Stimulated activated CD4-positive, alpha-beta T cell treated with anti-CD3 and anti-CD28 coated beads, Interleukin-2, amount 100 ng/mL, for 48 hours (primary cell): ENCODE measurements at regions not wholly inside any gene's neighbourhood (a gene's known extent, or its start where the extent isn't known, plus 50 kb on each side); places are given as distances from the start of the nearest gene placed in this dataset.
"Not testable (repeated sequence)": the region's sequence is repeated elsewhere in the genome, so short reads cannot be mapped to it uniquely, and the experiment has no call there.

ENCODE experiments used
- DNase-seq, 2 donors: peaks; one replicate each; pipeline ENCODE4 v3.0.0-alpha.2; 2020

DNA sequence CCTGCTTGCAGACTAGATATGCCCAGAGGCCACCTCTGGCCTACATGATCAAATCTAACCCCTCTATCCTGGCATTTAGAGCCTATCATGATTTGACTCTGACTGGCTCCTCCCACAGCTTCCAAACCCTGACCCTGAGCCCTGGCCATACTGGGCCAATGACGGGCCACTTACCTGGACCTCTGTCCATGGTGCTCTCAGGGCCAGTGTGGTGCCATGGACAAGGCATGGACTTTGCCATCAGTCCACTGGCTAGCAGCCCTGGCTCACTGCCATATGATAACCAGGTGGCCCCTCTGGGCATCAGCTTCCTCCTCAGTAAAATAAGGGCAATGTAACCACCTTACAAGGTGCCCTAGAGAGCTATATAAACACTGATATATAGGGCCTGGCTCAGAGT lies 713.4 kb downstream of the PTPRU start:
- no peak for DNase-seq

DNA sequence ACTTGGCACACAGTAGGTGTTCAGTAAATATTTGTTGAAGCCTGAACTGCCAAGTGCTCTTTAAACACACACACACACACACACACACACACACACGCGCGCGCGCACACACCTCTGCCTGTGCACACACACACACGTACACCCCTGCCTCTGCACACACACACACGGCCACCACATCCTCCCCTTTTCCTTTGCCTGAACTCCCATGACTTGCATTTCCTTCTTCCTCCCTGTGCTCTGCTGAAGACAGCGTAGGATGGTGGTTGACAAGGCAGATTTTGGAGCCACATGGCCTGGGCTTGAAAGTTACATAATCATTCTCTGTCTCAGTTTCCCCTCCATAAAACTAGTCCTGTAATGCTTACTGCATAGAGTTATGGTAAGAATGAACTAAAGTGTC lies 712.3 kb downstream of the PTPRU start:
- DNase-seq = no peak

GRCh38 chr1:29946057-29946456 lies 709.7 kb downstream of the PTPRU start:
- DNase-seq = no peak

GRCh38 chr1:29945426-29945825 lies 709.1 kb downstream of the PTPRU start:
- no peak for DNase-seq

- no peak for DNase-seq
These were observed 708.1 kb downstream of the PTPRU start for GRCh38 chr1:29944253-29944905.

GRCh38 chr1:29943034-29943433 lies 706.7 kb downstream of the PTPRU start:
- DNase-seq = no peak

- DNase-seq = no peak
These were observed 702.8 kb downstream of the PTPRU start for GRCh38 chr1:29939079-29939478.

DNA sequence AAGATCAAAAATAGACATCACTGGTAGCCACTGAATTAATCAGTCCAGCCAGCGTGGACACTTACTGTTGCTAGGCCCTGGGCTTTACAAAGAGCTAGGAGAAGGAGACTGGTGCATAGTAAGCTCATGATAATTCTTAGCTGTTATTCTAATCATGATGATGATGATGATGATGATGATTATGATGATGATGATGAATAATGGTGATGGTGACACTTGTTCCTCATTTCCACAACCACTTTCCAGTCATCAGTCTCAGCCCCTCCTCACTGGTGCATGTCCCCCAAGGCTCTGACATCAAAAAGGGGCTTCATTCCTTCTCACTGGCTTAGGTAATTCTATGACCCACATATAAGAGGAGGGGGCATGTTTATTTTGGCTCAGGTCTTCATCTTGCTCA lies 701.0 kb downstream of the PTPRU start:
- no peak for DNase-seq

- no peak for DNase-seq
These were observed 699.8 kb downstream of the PTPRU start for GRCh38 chr1:29936031-29936544.

- DNase-seq = no peak
These were observed 698.0 kb downstream of the PTPRU start for GRCh38 chr1:29934255-29934772.

DNA sequence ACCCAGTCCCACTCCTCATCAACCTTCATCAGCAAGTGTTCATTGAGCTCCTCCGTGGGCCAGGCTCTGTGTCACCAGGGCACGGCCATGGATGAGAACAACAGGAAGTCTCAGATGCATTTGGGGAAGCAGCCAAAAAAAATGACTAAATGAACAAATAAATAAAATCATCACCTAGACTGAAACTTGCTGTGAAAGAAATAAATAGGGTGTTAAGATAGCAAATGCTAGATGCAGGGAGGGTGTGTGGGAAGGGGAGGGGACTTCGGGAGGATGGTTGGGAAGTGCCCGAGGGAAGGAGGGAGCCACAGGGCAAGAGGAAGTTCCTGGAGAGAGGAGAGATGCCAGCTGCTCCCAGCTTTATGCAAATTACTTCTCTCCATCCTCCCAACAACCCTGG lies 696.7 kb downstream of the PTPRU start:
- DNase-seq = no peak

DNA sequence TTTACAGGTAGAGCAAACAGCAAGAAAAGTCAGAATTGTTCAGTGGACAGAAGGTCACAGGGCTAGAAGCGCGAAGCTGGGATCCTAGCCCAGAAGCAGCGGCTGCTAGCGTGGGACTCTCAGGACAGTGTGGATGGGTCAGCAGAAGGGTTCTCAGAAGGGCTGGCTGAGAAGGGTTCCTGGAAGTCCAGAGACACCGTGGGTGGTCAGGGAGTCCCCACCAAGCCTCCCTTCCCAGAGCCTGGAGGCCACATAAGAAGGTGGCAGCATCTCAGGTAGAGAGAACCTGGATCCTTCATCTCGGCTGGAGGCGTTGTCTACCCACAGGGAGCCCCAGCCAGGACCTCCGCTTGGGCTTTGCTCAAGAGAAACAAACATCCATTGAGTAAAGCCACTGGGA lies 696.3 kb downstream of the PTPRU start:
- no peak for DNase-seq

DNA sequence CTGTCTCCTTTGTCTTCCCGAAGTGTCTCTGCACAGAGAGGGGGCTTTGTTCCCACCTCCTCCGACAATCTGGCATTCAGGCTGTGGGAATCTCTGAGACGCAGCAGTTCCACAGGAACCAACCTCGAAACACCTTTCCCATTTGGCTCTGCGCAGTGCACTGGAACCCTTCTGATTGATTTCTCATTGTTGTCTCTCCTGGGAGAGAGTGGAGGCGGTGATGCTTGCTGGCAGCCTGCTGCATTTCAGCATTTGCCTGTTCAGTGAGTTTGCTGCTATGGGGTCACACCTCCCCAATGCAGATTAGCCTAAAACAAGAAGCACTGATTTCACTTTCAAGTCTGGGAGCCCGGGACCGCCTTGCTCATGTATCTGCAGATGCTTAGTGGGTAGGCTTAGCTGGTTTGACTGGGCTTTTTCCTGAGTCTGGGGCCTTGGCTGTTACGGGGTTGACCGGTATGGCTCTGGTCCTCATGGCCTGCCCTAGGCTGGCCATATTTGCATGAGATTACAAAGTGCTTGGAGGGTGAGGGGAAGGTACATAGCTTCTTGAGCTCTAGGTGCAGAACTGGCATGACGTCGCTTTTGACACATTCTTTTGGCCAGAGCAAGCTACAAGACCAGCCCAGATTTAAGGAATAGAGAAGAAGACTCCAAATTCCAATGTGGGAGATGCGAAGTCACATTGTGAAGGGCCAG lies 695.3 kb downstream of the PTPRU start:
- DNase-seq = no peak

DNA sequence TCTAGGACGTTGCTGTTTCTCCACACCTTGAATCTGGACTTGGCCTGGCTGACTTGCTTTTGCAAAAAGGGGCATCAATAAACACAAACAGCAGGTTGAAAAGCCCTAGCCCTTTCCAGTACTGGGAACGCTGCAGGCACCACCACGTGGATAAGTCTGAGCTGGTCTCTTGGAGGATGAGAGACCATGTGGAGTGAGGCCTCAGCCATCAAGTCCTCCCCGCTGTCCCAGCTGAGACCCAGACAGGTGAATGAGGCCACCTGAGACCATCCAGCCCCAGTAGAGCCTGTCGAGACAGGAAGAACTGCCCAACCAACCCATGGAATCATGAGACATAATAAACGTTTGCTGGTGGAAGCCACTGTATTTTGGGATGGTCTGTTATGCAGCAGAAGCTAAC lies 688.7 kb downstream of the PTPRU start:
- no peak for DNase-seq

DNA sequence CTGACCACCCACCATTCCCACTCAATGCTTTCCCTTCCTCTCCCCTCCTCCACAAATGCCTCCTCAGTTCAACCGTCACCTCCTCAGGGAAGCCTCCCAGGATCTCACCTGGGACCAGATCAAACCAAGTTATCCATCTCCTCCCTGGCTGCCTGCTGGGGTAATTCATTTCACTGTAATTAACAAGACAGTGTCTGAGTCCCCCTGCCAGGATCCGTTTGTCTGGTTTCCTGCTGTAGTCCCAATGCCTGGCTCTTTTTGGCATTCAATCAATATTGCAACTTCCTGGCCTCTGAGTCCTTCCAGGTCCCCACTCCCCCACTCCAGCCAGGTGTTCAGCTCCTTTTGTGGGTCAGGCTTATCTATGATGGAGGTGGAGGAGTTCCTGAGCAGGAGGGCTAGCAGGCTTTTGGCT lies 687.7 kb downstream of the PTPRU start:
- DNase-seq = no peak

- DNase-seq = no peak
These were observed 685.4 kb downstream of the PTPRU start for GRCh38 chr1:29921741-29922140.

DNA sequence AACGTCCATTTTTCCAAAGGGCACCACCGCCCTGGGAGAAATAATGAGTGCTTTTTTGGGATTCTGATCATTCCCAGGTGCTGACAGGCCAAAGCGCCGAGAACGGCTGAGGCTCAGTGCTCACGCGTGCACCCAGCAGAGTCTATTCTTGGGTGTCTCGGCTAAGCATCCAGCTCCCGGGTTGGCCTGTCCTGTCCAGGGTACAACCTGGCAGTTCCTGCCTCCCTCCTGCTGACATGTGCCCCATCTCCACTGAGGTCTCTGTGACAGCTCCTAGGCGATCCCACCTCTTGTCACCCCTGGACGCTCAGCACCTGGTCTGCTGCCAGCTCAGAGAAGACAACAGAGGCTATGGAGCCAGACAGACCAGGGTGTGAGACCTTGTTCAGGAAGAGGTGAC lies 684.5 kb downstream of the PTPRU start:
- no peak for DNase-seq

DNA sequence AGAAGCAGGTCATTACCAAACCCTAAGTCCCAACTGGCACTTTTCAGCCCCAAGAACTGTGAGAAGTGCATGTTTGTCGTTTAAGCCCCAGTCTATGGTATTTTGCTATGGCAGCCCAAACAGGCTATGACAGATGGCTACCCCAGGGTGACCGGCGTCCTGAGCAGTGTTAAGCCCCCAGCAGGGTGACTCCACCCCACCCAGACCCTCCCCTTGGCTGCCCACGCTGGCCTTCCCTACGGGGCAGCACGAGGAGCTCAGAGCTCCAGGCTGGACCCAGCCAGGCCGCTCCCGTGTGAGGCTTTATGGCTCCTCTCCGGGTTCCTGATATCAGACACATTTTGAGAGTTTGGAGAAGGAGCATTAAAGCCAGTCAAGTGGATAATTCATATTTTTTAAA lies 684.0 kb downstream of the PTPRU start:
- DNase-seq = no peak

DNA sequence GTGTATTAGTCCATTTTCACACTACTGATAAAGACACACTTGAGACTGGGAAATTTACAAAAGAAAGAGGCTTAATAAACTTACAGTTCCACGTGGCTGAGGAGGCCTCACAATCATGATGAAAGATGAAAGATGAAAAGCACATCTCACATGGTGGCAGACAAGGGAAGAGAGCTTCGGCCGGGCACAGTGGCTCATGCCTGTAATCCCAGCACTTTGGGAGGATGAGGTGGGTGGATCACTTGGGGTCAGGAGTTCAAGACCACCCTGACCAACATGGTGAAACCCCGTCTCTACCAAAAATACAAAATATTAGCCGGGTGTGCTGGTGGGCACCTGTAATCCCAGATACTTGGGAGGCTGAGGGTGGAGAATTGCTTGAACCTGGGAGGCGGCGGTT lies 682.7 kb downstream of the PTPRU start:
- DNase-seq = not testable (repeated sequence)

DNA sequence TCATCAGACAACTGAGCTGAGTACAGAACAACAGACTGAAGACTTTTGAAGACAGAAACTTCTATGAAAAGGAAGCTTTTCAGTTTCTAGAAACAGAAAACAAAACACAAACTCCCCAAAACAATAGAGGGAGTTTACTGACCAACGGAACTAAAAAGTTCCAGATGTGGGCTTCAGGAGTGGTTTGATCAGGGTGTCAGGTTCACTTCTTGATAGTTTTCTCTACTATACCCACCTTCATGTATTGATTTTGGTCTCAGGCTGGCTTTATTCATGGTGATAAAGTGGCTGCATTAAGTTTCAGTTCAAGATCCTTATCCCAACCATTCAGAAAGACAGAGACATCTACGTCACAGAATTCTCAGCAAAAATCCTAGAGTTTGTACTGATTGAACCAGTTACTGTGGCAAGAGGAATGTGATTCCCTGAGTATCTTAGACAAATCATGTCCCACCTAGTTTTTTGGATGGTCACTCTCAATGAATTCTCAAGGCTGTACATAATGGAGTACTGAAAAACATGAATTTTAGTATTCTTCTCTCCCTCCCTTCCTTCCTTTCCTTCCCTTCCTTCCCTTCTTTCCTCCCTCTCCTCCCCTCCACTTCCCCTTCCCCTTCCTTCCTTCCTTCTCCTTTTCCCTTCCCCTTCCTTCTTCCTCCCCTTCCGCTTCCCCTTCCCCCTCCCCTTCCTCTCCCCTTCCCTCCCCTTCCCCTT lies 680.5 kb downstream of the PTPRU start:
- DNase-seq = no peak

DNA sequence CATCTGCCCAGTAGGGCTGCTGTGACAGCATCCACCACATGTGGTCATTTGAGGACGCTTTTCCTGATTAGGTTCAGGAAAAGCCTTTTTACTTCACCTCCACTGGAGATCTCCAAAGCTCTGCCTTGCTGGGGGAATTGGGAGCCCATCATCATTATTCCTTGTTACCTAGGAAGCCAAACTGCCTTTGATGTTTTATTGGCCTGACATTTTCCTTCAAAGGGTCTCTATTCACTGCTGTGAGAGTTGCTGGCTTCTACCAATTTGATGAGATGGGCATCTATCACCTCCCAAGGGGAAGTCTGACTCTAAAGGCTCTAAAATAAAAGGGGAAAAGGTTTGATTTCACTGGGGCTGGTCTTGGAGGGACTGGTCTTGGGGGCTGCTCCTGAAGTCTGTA lies 678.6 kb downstream of the PTPRU start:
- no peak for DNase-seq

DNA sequence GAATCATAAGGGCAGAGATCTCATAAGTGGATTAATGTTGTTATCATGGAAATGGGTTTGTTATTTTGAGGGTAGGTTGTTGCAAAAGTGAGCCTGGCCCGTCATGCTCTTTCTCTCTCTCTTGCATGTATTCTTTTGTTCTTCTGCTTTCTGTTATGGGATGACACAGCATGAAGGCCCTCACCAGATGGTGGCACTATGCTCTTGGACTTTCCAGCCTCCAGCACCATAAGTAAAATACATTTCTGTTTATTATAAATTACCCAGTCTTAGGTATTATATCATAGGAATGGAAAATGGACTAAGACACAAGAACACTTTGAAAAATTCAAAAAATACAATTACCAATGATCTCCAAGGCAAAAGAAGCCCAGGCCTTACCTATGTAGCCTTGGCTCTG lies 676.1 kb downstream of the PTPRU start:
- DNase-seq = no peak

DNA sequence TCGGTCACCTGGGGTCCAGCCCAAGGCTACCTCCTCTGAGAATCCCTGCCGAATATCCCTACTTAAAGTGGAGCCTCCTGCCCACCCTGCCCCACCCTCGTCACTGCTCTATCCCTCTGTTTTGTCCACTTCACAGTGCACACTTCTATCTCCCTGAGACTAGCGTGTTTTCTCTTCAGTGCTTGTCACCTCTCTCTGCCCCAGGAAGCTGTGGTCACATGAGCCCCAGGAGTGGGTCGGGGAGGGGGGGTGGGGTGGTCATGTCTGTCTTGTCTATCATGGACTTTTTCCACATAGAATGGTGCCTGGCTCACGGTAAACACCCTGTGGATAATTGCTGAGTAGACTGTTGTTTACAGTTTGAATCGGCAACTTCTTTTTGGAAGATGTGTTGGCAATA lies 673.6 kb downstream of the PTPRU start:
- no peak for DNase-seq

DNA sequence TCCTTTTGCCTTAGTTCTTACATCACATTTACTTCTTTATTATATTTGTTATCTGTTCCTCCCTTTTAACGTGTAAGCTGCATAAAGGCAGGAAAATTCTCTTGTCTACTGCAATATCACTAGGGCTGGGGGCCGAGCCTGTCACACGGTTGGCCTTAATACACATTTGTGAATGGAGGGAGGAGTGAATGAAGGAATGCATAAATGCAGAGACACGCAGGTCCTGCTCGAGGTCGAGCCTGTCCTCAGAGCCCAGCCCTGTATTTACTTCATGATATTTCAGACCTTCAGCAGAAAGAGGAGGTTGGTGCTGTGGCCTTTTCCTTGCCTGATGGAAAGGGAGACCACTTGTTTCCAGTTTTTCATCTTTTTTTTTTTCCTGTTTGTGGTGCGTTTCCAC lies 671.3 kb downstream of the PTPRU start:
- DNase-seq = no peak
